Posterior vena cava (tissue), 2 donors: ENCODE measurements at regions not wholly inside any gene's neighbourhood (a gene's known extent, or its start where the extent isn't known, plus 50 kb on each side); places are given as distances from the start of the nearest gene placed in this dataset.

Experiments used
- DNase-seq: peaks from one replicate; pipeline ENCODE4 v3.0.0-alpha.2; 2020; ENCODE audit warnings: low spot score
- intact Hi-C, 2 donors: fragments of 100-400 bp; cut with DNase I; formaldehyde crosslinking; loops; one replicate each; pipeline versions ENCODE4 v1.14.1 to v1.14.2; 2022 to 2023
- donor health status: DM: yes; HTN: yes; CAD: no.
- donor health status: DM: yes; HTN: yes; CAD: no.

DNA sequence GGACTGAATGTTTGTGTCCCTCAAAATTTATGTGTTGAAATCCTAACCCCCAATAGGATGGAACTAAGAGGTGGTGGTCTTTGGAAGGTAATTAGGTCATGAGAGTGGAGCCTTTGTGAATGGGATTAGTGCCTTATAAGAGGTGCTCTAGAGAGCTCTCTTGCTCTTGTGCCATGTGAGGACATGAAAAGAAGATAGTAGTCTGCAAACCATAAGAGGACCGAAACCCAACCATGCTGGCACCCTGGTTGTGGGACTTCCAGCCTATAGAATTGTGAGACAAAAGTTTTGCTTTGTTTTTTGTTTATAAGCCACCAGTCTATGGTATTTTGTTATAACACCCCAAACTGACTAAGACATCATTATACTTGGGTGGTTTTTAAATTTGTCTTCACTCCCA, 417.1 kb downstream of the ANKRD50 start:
- intact Hi-C loops: no loop called here
- no peak for DNase-seq

DNA sequence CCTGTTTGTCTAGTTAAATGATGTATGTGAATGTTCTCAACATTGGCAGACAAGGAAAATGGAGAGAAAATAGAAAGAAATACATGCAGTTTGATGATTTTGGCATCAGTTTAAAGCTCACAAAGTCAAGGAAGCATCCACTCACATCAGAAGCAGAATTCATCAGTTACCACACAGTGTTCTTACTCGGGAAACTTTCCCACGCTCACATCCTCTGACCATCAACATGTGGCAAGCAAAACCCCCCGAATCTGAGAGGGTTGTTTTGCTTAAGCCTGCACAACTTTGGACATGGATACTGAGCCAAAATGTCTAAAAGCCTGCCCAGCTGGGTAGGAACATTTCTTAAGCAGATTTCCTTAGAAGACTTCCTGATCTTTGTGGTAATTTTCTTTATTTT, 407.6 kb downstream of the ANKRD50 start:
- intact Hi-C loops: no loop called here

DNA sequence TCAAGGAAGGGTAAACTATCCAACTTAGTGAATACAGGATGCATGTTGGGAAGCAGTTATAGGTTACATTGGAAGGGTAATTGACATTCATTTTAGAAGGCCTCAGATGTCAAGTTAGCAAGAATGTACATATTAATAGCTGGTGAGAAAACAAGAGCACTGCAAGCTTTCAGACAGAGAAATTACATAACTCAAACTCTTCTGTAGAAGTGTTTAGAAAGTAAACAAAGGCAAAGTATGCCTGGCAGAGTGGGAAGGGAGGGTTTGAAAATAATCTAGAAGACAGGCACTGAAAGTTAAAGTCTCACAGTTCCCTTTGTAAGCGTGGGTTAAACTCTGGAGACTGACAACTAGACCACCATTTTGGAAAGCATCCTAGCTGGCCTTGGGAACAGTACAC, 406.2 kb downstream of the ANKRD50 start:
- intact Hi-C loops: no loop called here
- DNase-seq: no peak

More for the DNA sequence above, 407.6 kb downstream of the ANKRD50 start:
- DNase-seq: no peak

DNA sequence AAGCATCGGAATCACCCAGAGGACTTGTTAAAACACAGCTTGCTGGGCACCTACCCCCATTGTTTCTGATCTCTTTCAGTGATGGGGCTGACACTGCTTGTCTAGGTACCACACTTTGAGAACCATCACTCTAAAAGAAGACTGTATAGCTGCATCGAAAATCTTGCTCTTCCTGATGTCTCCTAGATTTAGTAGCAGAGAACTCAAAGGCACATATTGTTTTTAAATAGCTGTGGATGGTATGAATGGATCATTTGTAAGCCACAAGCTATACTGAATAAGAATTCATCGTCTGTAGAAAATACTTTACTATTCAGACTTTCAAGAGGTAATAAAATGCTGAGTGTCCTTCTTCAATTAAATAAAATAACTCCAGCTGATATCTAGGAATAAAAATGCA, 405.4 kb downstream of the ANKRD50 start:
- DNase-seq: no peak
- intact Hi-C loops: no loop called here

DNA sequence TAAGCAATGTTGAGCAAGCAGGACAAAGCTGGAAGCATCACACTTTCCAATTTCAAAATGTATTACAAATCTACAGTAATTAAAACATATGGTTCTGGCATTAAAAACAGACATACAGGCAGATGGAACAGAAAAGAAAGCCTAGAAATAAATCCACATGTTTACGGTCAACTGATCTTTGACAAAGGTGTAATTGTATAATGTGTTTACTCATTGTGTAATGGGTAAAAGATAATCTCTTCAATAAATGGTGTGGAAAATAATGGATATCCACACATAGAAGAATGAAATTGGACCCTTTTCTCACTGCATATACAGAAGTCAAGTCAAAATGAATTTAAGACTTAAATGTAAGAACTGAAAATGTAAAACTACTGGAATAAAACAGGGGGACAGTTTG, 394.2 kb downstream of the ANKRD50 start:
- DNase-seq: no peak
- intact Hi-C loops: no loop called here

DNA sequence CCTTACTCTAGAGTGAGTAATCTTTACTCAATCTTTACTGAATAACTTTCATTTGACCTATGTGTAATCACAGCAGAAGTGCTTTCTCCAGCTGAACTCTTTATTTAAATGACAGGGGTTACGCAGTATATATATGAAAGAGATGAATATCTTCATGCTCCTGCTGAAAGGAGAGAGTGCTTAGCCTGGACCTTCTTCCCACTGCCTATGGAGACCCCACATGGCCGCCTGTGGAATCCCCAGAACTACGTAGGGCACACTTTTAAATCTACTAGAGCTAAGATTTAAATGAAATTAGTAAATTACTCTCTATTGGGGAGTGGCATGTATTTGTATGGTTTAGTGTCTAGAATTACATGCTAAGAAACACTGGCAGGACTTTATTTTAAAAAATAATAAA, 391.2 kb downstream of the ANKRD50 start:
- DNase-seq: no peak
- intact Hi-C loops: no loop called here

DNA sequence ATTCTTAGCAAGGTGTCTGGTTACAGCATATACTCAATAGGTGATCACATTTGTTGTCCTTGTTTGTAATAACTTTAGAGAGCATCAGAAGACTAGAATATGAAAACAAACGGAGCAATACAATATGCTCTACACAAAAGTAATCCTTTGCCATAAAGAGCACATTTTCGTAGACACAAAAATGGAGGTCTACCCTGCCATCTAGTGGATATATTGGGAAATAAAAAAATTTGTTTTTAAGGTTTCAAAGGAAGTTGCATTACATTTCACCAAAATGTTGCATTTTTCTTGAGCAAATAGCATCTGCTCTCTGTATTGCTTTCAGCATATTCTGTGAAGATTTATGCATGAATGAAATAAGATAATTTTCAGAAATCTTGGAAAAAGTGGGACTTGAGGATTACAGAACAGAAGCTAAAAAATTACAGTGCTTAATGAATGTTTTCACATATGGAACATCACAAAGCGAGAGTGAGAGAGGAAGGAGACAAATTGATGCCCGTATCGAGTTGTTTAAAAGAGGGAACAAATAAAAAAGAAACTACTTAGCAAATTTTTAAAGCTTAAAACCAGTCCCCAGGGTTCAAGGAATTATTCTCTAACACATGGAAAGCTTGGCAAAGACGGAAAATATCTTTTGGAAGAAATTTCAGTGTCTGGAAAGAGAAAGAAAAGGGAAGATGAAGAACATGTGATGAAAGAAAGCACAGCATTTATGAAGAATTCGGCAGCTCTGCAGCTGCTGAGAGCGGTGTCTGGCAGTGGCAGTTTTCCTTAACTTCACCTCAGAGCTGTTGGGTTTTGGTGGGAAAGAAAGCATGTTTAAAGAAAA, 390.1 kb downstream of the ANKRD50 start:
- intact Hi-C loops: no loop called here
- no peak for DNase-seq

DNA sequence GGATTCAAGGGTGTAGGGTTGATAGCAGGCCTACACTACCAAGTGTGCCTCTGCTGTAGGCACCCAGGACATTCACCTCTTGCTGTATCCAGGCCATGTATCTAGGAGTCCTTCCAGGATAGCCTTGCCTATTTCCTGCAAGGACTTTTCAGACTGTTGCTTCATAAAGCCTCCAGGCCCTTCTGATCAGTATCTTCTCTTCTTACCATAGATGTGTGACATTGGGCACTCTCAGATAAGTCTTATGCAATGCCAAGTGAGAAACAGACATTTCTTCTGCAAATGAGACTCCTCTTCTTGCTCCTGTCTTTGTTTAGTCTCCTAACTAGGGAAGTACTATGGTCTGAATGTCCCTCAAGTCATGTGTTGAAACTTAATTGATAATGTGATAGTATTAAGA, 386.8 kb downstream of the ANKRD50 start:
- DNase-seq: no peak
- intact Hi-C loops: no loop called here

DNA sequence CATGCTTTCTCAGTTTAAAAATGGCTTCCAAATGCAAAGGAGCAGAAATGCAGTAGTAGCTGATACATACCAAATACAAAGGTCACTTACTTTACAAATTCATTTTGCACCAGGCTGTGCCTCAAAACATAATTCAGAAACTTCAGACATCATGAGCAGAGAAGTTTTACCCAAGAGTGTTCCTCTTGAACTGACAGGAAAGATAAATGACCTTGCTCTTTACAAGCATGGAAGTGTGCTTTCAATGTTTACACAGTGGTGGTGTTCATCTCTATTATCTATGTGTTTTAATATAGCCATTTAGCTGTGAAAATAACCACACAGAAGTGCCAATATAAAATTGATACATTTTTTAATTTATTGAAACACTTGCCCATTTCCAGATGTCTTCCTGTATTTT, 383.4 kb downstream of the ANKRD50 start:
- intact Hi-C loops: no loop called here
- no peak for DNase-seq

DNA sequence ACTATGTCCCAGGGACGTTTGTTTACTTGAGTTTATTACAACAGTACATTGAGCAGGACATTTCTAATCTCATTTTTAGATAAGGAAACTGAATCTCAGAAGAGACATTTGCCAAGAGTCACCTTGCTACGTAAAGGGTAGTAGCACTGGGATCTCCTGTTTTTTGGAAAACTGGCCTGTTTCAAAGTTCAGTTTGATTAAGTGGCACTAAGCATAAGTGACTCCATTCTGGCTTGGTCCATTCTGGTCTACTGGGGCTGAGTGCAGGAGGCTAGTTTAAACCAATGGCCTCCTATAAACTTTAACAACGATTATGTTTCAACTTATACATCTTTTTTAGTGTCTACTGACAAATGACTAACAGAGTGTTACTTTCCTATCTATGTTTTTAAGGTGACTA, 382.5 kb downstream of the ANKRD50 start:
- intact Hi-C loops: loop anchor here (10.0 kb wide), 1 partner anchor 915 kb away; no protein-coding TSS in a partner anchor
- no peak for DNase-seq

DNA sequence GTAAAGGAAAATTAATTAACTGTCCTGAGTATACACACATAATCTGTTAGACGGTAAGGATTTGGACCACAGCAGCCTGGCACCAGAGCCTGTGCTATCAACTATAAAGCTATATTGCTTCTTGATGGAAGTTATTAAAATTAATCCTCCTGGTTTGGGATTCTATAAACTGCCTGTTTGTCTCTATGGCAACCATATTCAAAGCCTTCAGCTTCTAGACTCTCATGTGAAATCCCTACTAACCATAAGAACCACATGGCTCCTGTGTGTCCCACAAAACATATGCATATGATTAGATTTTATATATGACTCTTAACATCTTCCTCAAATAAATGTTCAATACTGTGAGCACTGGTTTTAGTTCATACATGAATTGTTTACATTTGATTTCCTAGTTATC, 380.8 kb downstream of the ANKRD50 start:
- DNase-seq: no peak
- intact Hi-C loops: loop anchor here (10.0 kb wide), 1 partner anchor 913 kb away; no protein-coding TSS in a partner anchor

DNA sequence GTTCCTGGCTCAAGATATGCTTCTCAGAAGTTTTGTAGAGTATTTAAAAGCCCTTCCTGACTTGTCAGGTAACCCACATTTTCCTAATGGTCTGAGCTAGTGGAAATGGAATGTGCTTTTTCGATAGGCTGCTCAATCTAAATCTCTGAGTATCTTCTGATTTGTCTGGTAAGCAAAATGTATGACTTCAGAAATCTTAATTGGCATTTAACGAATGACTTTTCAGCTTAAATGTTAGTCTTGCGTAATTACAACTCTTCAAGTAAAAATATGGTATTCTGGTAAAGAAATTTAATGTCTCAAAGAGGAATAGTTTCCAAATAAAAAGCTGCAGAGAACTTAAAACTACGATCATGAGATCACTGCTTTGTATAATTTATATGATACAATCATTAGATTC, 379.1 kb downstream of the ANKRD50 start:
- intact Hi-C loops: loop anchor here (10.0 kb wide), 1 partner anchor 911 kb away; no protein-coding TSS in a partner anchor
- DNase-seq: no peak

DNA sequence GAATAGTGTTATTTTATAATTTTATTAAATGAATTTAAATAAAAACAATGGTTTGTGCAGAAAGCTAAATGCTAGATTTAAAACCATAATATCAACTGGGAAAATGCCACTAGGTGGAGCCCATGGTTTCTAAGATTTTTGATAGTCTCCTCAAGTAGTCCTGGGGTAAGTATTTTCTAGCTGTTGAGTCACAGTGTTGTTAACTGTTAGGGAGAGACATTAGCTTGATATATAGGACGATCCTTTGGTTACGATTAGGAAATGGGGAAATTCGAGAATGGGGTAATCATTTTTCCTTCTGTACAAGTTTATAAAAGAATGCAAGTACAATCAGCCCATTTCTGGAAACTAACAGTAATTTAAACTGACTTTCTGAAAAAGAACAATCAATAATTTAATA, 378.4 kb downstream of the ANKRD50 start:
- no peak for DNase-seq
- intact Hi-C loops: loop anchor here (10.0 kb wide), 1 partner anchor 911 kb away; no protein-coding TSS in a partner anchor

DNA sequence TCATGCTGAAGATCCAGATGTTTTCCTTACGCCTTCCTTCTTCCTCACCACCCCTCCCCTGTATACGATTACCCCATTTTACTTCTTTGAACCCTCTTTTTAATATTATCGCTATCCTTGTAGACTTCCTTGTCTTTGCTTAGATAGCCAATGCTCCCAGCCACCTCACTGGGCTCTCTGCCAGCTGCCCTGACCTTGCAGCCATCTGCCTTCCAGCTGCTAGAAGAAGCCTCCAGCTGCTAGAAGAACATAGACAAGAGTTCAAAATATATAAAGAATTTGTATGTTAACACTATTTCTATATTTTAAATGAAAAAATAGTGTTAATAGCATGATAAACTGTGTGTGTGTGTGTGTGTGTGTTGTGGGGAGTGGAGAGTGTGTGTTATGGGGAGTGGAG, 374.7 kb downstream of the ANKRD50 start:
- intact Hi-C loops: loop anchor here (10.0 kb wide), 1 partner anchor 907 kb away; no protein-coding TSS in a partner anchor

DNA sequence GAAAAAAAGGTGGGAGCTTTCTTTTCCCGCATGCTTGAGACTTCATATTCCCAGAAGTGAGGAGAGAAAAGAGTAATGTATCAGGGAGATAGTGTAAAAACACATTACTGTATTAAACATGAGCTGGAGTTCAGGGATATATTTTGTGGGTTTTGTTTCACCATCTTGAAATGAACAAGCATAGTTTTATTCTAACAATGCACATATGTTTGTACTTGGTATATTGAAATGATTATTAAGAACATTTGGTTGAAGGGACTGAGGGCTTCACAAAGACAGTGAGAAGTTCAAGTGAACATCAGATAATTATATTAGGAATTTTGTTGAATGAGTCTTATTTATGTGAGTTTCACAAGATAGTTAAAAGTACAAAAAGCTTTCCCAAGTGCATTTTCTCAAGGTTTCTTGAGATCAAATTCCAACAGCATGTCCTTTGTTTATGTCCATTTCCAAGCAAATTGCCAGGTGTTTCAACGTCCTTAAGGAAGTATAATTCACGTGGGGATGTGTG, 368.8 kb downstream of the ANKRD50 start:
- no peak for DNase-seq
- intact Hi-C loops: no loop called here

More for the DNA sequence above, 374.7 kb downstream of the ANKRD50 start:
- DNase-seq: no peak

DNA sequence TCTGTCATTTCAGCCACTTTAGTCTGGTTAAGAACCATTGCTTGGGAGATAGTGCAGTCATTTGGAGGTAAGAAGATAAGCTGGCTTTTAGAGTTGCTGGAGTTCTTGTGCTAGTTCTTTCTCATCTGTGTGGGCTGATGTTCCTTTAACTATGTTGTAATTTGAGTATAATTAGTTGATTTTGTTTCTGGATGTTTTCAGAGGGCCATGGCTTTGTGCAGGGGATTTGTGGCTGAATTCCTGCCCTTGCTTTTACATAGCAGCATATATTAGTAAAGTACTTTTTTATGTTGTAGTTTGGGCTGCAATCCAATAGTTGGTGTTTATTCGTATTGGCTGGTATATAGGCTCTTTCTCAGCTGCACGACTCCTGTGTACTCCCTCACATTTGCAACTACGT, 339.6 kb downstream of the ANKRD50 start:
- no peak for DNase-seq
- intact Hi-C loops: no loop called here

DNA sequence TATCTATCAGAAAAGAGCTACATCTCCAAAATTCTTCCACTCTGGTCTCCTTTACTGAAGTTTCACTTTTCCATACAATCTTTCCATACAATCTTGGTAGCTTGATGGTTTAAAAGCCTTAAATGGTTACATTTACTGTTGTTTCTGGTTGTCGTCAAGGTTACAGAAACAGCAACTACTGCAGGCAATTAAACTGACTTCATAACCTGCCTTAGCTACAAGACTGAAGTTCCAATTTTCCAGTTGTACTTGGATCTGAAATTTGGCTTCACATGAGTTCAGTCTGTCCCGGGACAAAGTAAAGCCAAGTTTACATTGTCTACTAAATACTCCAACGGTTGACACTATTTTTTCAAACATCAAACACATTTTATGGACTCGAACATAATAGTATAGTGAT, 326.4 kb downstream of the ANKRD50 start:
- intact Hi-C loops: no loop called here
- no peak for DNase-seq

DNA sequence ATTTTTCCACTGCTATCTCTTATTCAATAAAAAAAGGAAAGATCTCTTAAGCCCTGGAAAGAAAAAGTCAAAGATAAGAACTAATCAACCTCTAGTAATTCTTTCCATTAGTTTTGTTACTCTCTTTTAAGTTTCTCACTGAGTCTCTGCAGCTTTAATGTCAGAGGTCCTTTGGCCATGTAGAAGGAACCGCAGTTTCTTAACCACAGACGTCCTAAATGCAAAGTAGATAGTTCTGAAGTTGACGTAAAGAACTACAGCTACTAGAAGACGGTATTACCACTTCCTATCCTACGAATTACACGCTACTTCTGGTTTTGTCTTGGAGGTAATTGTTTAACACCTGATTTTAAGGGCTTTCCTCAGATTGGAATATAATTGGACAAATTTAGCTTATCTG, 325.9 kb downstream of the ANKRD50 start:
- no peak for DNase-seq
- intact Hi-C loops: no loop called here

DNA sequence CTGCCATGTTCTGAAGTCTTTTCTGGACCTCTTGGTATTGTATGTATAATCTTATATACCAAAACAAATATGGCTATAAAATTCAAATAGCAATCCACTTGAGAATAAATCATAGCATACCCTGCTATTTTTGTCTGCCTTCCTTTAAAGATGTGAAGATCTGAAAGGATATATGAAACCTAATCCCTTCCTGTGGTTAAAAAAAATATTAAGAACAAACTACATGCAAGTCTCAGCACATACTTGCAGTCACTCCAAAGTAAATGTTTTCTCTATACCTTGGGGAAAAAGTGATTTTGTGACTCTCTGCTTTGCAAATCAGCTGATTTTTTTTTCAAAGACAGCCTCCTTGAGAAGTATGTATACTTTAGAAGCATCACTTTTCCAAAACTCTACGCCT, 322.9 kb downstream of the ANKRD50 start:
- intact Hi-C loops: no loop called here
- no peak for DNase-seq

DNA sequence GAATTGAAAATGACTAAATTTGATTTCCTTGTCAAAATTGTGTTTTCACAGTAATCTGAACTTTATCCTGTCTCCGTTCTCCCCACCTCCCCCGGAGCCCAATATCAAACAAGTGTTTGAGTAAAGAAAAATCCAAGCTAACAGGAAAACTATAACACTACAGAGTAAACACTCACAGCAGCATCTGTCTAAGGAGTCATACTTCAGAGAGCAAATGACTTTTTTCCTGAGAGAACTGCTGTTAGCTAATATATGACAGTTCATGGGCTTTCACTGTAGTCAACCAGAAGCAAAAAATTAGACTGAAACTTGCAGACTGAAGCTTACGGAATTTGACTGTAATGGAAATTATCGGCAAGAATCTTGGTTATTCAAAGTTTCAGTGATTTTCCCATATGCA, 321.7 kb downstream of the ANKRD50 start:
- intact Hi-C loops: no loop called here
- DNase-seq: no peak

DNA sequence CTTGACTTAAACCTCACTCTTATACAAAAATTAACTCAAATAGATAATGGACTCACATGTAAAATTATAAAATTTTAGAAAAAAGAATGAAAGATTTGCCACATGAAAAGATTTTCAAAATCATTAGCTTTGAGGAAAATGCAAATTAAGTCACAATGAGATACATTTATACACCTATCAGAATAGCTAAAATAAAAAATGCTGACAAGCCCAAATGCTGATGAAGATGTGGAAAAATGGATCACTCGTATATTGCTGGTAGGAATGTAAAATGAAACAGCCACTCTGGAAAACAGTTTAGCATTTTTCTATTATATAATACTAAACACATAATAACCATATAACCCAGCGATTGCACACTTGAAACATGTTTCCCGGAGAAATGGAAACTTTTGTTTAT, 316.2 kb downstream of the ANKRD50 start:
- intact Hi-C loops: no loop called here
- no peak for DNase-seq
